NB4 (cell line): ENCODE measurements at regions not wholly inside any gene's neighbourhood (a gene's known extent, or its start where the extent isn't known, plus 50 kb on each side); places are given as distances from the start of the nearest gene placed in this dataset.

Experiments used
- DNase-seq: peaks from one replicate; pipeline ENCODE4 v3.0.0; 2010; ENCODE audit warnings: low read depth
- H3K4me3 ChIP-seq: one replicate; pipeline ENCODE4 v1.5.1; 2011; ENCODE audit warnings: mild to moderate bottlenecking, low read depth, low read length, moderate library complexity
- MYC ChIP-seq: IDR thresholded peaks from 2 replicates; pipeline ENCODE4 v1.6.1; 2011; ENCODE audit warnings: low read depth, low read length
- POLR2A ChIP-seq: IDR thresholded peaks from 2 replicates; pipeline ENCODE4 v1.6.1; 2011; ENCODE audit warnings: mild to moderate bottlenecking; ENCODE audit not compliant: insufficient read length; ENCODE audit errors: extremely low read depth
- TF ChIP-seq, protein P1 (sequence below): IDR thresholded peaks from 2 replicates; pipeline ENCODE4 v1.6.1; 2011; ENCODE audit warnings: low read depth, low read length
- TF ChIP-seq, protein P2 (sequence below): IDR thresholded peaks from one replicate; pipeline ENCODE4 v1.5.1; 2012; ENCODE audit warnings: low read depth, low read length

GRCh38 chr10:83919187-83919586, 220.1 kb upstream of the GHITM start:
- no peak overlapping the region for H3K4me3 ChIP-seq
- DNase-seq: no peak
- TF ChIP-seq, protein P1, sequence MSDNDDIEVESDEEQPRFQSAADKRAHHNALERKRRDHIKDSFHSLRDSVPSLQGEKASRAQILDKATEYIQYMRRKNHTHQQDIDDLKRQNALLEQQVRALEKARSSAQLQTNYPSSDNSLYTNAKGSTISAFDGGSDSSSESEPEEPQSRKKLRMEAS: no peak
- TF ChIP-seq, protein P2, sequence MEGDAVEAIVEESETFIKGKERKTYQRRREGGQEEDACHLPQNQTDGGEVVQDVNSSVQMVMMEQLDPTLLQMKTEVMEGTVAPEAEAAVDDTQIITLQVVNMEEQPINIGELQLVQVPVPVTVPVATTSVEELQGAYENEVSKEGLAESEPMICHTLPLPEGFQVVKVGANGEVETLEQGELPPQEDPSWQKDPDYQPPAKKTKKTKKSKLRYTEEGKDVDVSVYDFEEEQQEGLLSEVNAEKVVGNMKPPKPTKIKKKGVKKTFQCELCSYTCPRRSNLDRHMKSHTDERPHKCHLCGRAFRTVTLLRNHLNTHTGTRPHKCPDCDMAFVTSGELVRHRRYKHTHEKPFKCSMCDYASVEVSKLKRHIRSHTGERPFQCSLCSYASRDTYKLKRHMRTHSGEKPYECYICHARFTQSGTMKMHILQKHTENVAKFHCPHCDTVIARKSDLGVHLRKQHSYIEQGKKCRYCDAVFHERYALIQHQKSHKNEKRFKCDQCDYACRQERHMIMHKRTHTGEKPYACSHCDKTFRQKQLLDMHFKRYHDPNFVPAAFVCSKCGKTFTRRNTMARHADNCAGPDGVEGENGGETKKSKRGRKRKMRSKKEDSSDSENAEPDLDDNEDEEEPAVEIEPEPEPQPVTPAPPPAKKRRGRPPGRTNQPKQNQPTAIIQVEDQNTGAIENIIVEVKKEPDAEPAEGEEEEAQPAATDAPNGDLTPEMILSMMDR: no peak
- TF ChIP-seq POLR2A (no peak), MYC (no peak)

GRCh38 chr10:83921984-83922860, 217.1 kb upstream of the GHITM start:
- DNase-seq: no peak
- TF ChIP-seq, protein P2: no peak
- TF ChIP-seq, protein P1: no peak
- TF ChIP-seq POLR2A (no peak), MYC (no peak)
- no peak overlapping the region for H3K4me3 ChIP-seq

- TF ChIP-seq, protein P1: no peak
- TF ChIP-seq POLR2A: no peak
- TF ChIP-seq MYC: no peak
- TF ChIP-seq, protein P2: no peak
- DNase-seq: no peak
- no peak overlapping the region for H3K4me3 ChIP-seq
These were observed 214.2 kb upstream of the GHITM start for GRCh38 chr10:83925133-83925532.

GRCh38 chr10:83926606-83927005, 212.7 kb upstream of the GHITM start:
- TF ChIP-seq MYC (no peak), POLR2A (no peak)
- TF ChIP-seq, protein P2: no peak
- TF ChIP-seq, protein P1: no peak
- H3K4me3 ChIP-seq: no peak overlapping the region
- no peak for DNase-seq

GRCh38 chr10:83927166-83927565, 212.1 kb upstream of the GHITM start:
- DNase-seq: no peak
- TF ChIP-seq, protein P1: no peak
- TF ChIP-seq POLR2A: no peak
- TF ChIP-seq, protein P2: no peak
- no peak for TF ChIP-seq MYC
- H3K4me3 ChIP-seq: no peak overlapping the region

DNA sequence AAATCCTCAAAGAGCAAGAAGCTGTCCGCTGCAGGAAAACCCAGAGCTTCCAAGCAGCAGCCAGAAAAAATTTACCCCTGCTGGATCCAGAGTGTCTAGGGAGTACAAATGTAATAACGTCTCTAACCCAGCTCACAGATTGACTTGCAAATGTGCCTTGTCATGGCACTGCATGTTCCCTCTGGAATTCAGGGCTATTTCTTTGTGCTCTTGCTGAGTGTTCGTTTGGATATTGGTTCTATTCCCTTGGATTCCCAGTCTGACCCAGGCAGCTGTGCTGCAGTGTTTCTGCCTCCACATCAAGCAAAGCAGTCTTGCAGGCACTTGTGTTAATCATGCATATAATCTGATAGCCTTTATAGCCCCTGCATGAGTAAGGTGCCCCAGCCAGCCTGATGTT, 209.9 kb upstream of the GHITM start:
- DNase-seq: no peak
- TF ChIP-seq MYC (no peak), POLR2A (no peak)
- TF ChIP-seq, protein P2: no peak
- TF ChIP-seq, protein P1: no peak
- no peak overlapping the region for H3K4me3 ChIP-seq
